Common myeloid progenitor, CD34-positive (primary cell): ENCODE measurements at regions not wholly inside any gene's neighbourhood (a gene's known extent, or its start where the extent isn't known, plus 50 kb on each side); places are given as distances from the start of the nearest gene placed in this dataset.

Experiments
- CTCF ChIA-PET: fragments of 350-600 bp; sonication (Branson Sonifier 250); formaldehyde crosslinking; loops from one replicate; lab custom pipeline; 2021; ENCODE audit warnings: antibody characterized with exemption; lab: Charles Lee
- POLR2A ChIA-PET: fragments of 350-600 bp; sonication (Branson Sonifier 250); formaldehyde crosslinking; loops from one replicate; lab custom pipeline; 2021; ENCODE audit warnings: antibody characterized with exemption; lab: Charles Lee
- DNase-seq, 3 donors: peaks; one replicate each; pipeline versions ENCODE4 v3.0.0 to v3.0.0-alpha.2; 2013
- H3K27ac ChIP-seq, 2 experiments: 1 replicate in 1 of 2; 2 replicates in 1 of 2; pipeline ENCODE4 v1.7.0; 2013; ENCODE audit warnings: inconsistent platforms in 2 of 2, low read length in 2 of 2, mild to moderate bottlenecking in 2 of 2, low read depth in 1 of 2, moderate library complexity in 1 of 2; ENCODE audit not compliant: severe bottlenecking in 2 of 2, insufficient read depth in 1 of 2, poor library complexity in 1 of 2
- H3K27me3 ChIP-seq, 5 experiments: replicated peaks in 2 of 5; 1 replicate in 3 of 5; 2 replicates in 2 of 5; pipeline versions ENCODE4 v1.6.1 to v1.7.0; 2013; ENCODE audit warnings: low read length in 4 of 5, mild to moderate bottlenecking in 2 of 5, moderate library complexity in 2 of 5, inconsistent platforms in 1 of 5; ENCODE audit not compliant: insufficient read depth in 5 of 5, control insufficient read depth in 4 of 5
- H3K36me3 ChIP-seq, 4 experiments: 1 replicate in 2 of 4; 2 replicates in 2 of 4; pipeline versions ENCODE4 v1.6.1 to v1.7.0; 2013; ENCODE audit warnings: low read length in 3 of 4, control low read depth in 1 of 4, mild to moderate bottlenecking in 1 of 4; ENCODE audit not compliant: control insufficient read depth in 4 of 4, insufficient read depth in 4 of 4
- H3K4me1 ChIP-seq, 4 experiments: 1 replicate in 3 of 4; 2 replicates in 1 of 4; pipeline versions ENCODE4 v1.6.1 to v1.7.1; 2013; ENCODE audit warnings: low read length in 3 of 4, mild to moderate bottlenecking in 3 of 4, control low read depth in 1 of 4, inconsistent platforms in 1 of 4, moderate library complexity in 1 of 4; ENCODE audit not compliant: control insufficient read depth in 4 of 4, insufficient read depth in 4 of 4; ENCODE audit errors: control extremely low read depth in 1 of 4
- H3K4me3 ChIP-seq, 7 experiments: 1 replicate in 4 of 7; 2 replicates in 3 of 7; pipeline versions ENCODE4 v1.5.1 to v1.7.0; 2013; ENCODE audit warnings: mild to moderate bottlenecking in 7 of 7, low read length in 6 of 7, moderate library complexity in 6 of 7, inconsistent platforms in 2 of 7, low read depth in 2 of 7, control low read depth in 1 of 7; ENCODE audit not compliant: insufficient read depth in 4 of 7, control insufficient read depth in 1 of 7; ENCODE audit errors: extremely low read depth in 1 of 7
- H3K9me3 ChIP-seq, 5 experiments: 1 replicate in 4 of 5; 2 replicates in 1 of 5; pipeline versions ENCODE4 v1.6.1 to v1.7.1; 2013; ENCODE audit warnings: low read length in 4 of 5, mild to moderate bottlenecking in 2 of 5, inconsistent platforms in 1 of 5, low read depth in 1 of 5, moderate library complexity in 1 of 5; ENCODE audit not compliant: control insufficient read depth in 4 of 5, insufficient read depth in 2 of 5; ENCODE audit errors: control extremely low read depth in 1 of 5
- WGBS: methylation state at CpG from one replicate; pipeline ENCODE4 v1.1.5; 2013; ENCODE audit not compliant: insufficient coverage; 5-methylcytosine and 5-hydroxymethylcytosine counted together

DNA sequence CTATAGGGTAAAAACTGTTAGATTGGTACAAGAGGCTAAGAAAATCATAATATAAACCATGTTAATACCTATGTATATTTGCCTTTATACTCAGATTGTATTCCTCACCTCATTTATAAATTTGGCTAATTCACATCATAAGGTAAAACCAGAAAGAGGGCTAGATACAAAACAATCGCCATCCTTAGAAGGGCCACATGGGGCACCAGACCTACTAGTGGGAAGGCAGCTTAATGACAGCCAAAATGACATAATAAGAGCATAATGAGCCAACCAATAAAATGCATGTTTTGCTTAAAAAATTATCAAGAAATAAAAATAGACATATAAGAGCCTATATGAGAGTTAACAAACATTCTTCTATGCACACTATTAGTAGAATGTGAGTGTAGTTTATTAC, 107.3 kb upstream of the PRDX4 start:
- ChIA-PET POLR2A (no interaction called here), CTCF (no interaction called here)
- Histone ChIP-seq H3K4me1 (no peaks in the 10 kb centered on the region), H3K4me3 (no peak overlapping the region), H3K27ac (no peak overlapping the region), H3K9me3 (peaks cover 0 to 7% (median 3%) of the 10 kb centered on the region in 5 experiments), H3K27me3 (no peaks in the 10 kb centered on the region), H3K36me3 (no peaks in the 10 kb centered on the region)
- peak in 1 of 3 donors; percentile 1 for DNase-seq
- WGBS, result no CpG with 5 or more reads among the region's 1 CpG

DNA sequence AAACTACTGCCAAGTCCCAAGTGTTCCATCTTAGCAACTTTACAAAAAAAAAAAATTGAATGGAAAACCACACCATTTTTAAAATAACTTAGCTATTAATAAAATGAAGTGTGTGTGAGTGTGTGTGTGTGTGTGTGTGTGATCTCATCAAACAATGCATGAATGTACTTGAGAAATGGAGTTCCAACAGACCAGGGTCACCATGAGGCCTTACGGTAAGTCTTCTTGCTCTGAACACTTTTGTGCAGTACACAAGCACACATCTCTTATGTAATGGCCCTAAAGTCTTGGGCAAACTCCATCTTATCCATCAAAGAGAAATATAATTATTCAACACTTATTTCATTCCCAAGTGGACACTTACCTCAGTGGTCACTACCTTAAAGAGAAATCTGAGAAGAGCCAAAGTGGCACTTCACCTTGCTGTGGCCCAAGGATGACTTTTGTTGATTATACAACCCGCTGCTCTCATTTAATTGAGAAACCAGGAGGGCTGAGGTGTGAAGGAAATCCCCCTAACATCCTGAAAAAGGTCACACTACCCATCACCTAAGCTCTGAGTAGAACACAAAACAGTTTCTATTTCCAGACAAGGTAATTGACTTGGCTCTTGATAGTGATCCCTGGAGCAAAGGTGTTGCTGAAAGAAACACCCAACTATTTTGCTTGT, 96.5 kb upstream of the PRDX4 start:
- H3K27ac ChIP-seq, result no peak overlapping the region
- ChIA-PET POLR2A (no interaction called here), CTCF (no interaction called here)
- H3K4me3 ChIP-seq, result no peak overlapping the region
- no peak for DNase-seq
- peaks cover 0 to 6% (median 4%) of the 10 kb centered on the region in 5 experiments for H3K9me3 ChIP-seq
- WGBS, result 90% methylated on average over 1 of the region's 2 CpGs
- no peaks in the 10 kb centered on the region for H3K36me3 ChIP-seq
- no peaks in the 10 kb centered on the region for H3K4me1 ChIP-seq
- H3K27me3 ChIP-seq, result no peaks in the 10 kb centered on the region

DNA sequence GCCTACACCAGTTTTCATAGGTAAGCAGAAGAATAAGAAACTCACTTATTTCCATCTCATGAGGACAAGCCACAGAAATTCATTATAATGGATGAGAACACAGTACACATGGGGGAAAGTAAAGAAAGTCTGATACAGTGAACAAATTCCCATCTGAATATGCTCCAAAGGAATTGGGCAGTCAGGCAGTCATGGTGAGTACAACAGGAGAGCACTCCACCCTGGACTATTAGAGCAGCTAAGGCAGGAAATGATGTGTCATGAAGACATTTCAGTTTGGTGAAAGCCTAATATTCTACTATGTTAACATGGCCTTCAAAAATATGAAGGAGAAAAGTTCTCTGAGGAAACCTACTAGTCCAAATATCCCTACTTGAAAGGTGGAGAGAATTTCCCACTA, 92.0 kb upstream of the PRDX4 start:
- H3K9me3 ChIP-seq, result no peaks in the 10 kb centered on the region
- DNase-seq, result no peak
- CTCF ChIA-PET, result no interaction called here
- no peak overlapping the region for H3K4me3 ChIP-seq
- H3K27ac ChIP-seq, result no peak overlapping the region
- POLR2A ChIA-PET, result no interaction called here
- no peaks in the 10 kb centered on the region for H3K27me3 ChIP-seq
- H3K36me3 ChIP-seq, result no peaks in the 10 kb centered on the region
- no peaks in the 10 kb centered on the region for H3K4me1 ChIP-seq

GRCh38 chrX:23578079-23578478, 89.2 kb upstream of the PRDX4 start:
- CTCF ChIA-PET, result no interaction called here
- POLR2A ChIA-PET, result no interaction called here
- H3K4me1 ChIP-seq, result no peaks in the 10 kb centered on the region
- no peak overlapping the region for H3K4me3 ChIP-seq
- H3K36me3 ChIP-seq, result no peaks in the 10 kb centered on the region
- WGBS, result no CpG with 5 or more reads among the region's 1 CpG
- no peak overlapping the region for H3K27ac ChIP-seq
- DNase-seq, result no peak
- no peaks in the 10 kb centered on the region for H3K27me3 ChIP-seq
- H3K9me3 ChIP-seq, result no peaks in the 10 kb centered on the region

GRCh38 chrX:23589496-23589895, 77.8 kb upstream of the PRDX4 start:
- WGBS, result 93% methylated on average over 3 of the region's 4 CpGs

GRCh38 chrX:23592741-23593140, 74.6 kb upstream of the PRDX4 start:
- ChIA-PET POLR2A (no interaction called here), CTCF (no interaction called here)
- 90% methylated on average over 5 of the region's 5 CpGs for WGBS

More at GRCh38 chrX:23589496-23589895, 77.8 kb upstream of the PRDX4 start:
- ChIA-PET POLR2A (no interaction called here), CTCF (no interaction called here)
- Histone ChIP-seq H3K4me1 (no peaks in the 10 kb centered on the region), H3K9me3 (peaks cover 0 to 3% (median 0%) of the 10 kb centered on the region in 5 experiments), H3K27me3 (peaks cover 0 to 2% (median 0%) of the 10 kb centered on the region in 5 experiments), H3K36me3 (no peaks in the 10 kb centered on the region), H3K27ac (no peak overlapping the region), H3K4me3 (no peak overlapping the region)
- no peak for DNase-seq

GRCh38 chrX:23598575-23598974, 68.7 kb upstream of the PRDX4 start:
- ChIA-PET CTCF (no interaction called here), POLR2A (no interaction called here)
- H3K27ac ChIP-seq, result no peak overlapping the region
- whole genome bisulfite sequencing, result 88% methylated on average over 1 of the region's 5 CpGs
- DNase-seq, result no peak
- no peaks in the 10 kb centered on the region for H3K4me1 ChIP-seq
- no peaks in the 10 kb centered on the region for H3K36me3 ChIP-seq
- H3K9me3 ChIP-seq, result no peaks in the 10 kb centered on the region
- no peak overlapping the region for H3K4me3 ChIP-seq
- peaks cover 0 to 11% (median 0%) of the 10 kb centered on the region in 5 experiments for H3K27me3 ChIP-seq

More at GRCh38 chrX:23592741-23593140, 74.6 kb upstream of the PRDX4 start:
- Histone ChIP-seq H3K27me3 (peaks cover 0 to 5% (median 0%) of the 10 kb centered on the region in 5 experiments), H3K9me3 (peaks cover 0 to 1% (median 0%) of the 10 kb centered on the region in 5 experiments), H3K27ac (no peak overlapping the region), H3K4me1 (no peaks in the 10 kb centered on the region), H3K4me3 (no peak overlapping the region), H3K36me3 (no peaks in the 10 kb centered on the region)
- no peak for DNase-seq
